Gastroesophageal sphincter (tissue), 3 donors: ENCODE measurements at regions not wholly inside any gene's neighbourhood (a gene's known extent, or its start where the extent isn't known, plus 50 kb on each side); places are given as distances from the start of the nearest gene placed in this dataset.

Experiments used
- POLR2A ChIP-seq, 2 donors: fragments of 450-650 bp; IDR thresholded peaks; one replicate each; pipeline ENCODE4 v1.6.1; 2017; ENCODE audit warnings: antibody characterized with exemption in 2 of 2, mild to moderate bottlenecking in 2 of 2, moderate library complexity in 1 of 2
- TF ChIP-seq, protein P1 (sequence below), 4 experiments: fragments of 200-600 bp in 2 of 4; fragments of 450-650 bp in 2 of 4; sonication (generic) in 1 of 4; IDR thresholded peaks; one replicate each; pipeline ENCODE4 v1.5.1; 2017 to 2019; ENCODE audit warnings: antibody characterized with exemption in 4 of 4, mild to moderate bottlenecking in 2 of 4, moderate library complexity in 2 of 4

DNA sequence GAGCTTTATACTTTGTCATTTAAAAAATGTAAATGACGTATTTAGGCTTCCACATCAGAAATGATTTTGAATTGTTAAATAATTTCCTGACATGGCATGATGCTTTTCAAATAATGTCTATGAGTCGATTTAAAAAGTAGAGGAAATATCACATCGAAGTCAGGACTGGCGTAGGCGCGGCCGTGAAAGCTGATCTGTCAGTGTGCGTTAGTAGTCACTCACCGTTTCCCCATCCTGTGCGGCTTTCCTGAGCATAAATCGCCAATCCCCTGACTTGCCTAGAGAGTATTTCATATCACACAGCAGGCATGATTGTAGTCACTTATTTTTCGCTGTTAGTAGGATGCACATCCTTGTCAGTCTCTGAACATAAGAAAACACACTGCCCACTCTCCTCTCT is 843.1 kb downstream of the SOCS6 start:
- no peak for TF ChIP-seq POLR2A (IDR thresholded peaks at IDR 0.05)
- TF ChIP-seq, protein P1, sequence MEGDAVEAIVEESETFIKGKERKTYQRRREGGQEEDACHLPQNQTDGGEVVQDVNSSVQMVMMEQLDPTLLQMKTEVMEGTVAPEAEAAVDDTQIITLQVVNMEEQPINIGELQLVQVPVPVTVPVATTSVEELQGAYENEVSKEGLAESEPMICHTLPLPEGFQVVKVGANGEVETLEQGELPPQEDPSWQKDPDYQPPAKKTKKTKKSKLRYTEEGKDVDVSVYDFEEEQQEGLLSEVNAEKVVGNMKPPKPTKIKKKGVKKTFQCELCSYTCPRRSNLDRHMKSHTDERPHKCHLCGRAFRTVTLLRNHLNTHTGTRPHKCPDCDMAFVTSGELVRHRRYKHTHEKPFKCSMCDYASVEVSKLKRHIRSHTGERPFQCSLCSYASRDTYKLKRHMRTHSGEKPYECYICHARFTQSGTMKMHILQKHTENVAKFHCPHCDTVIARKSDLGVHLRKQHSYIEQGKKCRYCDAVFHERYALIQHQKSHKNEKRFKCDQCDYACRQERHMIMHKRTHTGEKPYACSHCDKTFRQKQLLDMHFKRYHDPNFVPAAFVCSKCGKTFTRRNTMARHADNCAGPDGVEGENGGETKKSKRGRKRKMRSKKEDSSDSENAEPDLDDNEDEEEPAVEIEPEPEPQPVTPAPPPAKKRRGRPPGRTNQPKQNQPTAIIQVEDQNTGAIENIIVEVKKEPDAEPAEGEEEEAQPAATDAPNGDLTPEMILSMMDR (IDR thresholded peaks at IDR 0.05) = no peak
